ENCODE measurements at regions not wholly inside any gene's neighbourhood (a gene's known extent, or its start where the extent isn't known, plus 50 kb on each side); places are given as distances from the start of the nearest gene placed in this dataset.

DNA sequence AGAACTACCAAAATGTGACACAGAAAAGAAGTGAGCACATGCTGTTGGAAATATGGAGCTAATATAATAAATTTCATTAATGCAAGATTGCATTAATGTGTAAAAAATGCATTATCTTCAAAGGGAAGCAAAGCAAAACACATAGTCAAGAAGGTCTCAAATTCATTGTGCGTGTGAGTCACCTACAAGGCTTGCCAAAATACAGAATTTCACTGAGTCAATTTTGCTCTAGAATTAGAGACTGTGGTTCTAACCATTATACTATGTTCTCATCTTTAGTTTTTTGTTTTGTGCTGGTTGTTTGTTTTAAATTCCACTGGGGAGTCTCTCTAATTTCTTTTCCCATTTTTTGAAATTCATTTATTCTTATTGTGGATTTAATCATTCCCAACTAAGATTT lies 149.8 kb upstream of the SLITRK1 start:
- TF ChIP-seq MAZ (IDR thresholded peaks at IDR 0.05; ENCODE audit: borderline replicate concordance, low read depth, low read length), result no peak
- TF ChIP-seq, protein P1, sequence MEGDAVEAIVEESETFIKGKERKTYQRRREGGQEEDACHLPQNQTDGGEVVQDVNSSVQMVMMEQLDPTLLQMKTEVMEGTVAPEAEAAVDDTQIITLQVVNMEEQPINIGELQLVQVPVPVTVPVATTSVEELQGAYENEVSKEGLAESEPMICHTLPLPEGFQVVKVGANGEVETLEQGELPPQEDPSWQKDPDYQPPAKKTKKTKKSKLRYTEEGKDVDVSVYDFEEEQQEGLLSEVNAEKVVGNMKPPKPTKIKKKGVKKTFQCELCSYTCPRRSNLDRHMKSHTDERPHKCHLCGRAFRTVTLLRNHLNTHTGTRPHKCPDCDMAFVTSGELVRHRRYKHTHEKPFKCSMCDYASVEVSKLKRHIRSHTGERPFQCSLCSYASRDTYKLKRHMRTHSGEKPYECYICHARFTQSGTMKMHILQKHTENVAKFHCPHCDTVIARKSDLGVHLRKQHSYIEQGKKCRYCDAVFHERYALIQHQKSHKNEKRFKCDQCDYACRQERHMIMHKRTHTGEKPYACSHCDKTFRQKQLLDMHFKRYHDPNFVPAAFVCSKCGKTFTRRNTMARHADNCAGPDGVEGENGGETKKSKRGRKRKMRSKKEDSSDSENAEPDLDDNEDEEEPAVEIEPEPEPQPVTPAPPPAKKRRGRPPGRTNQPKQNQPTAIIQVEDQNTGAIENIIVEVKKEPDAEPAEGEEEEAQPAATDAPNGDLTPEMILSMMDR (conservative IDR thresholded peaks at IDR 0.05; ENCODE audit: low read depth, low read length), result no peak
- TF ChIP-seq RFX5 (IDR thresholded peaks at IDR 0.05; ENCODE audit: low read depth, low read length), result no peak
- TF ChIP-seq CEBPB (IDR thresholded peaks at IDR 0.05; ENCODE audit: low read depth, low read length), result no peak
- TF ChIP-seq POLR2A (IDR thresholded peaks at IDR 0.05; ENCODE audit: low read depth, low read length), result no peak
- TF ChIP-seq SMC3 (IDR thresholded peaks at IDR 0.05; ENCODE audit: low read depth, low read length), result no peak
- TF ChIP-seq CHD1 (IDR thresholded peaks at IDR 0.05; ENCODE audit: low read depth, low read length), result no peak
- TF ChIP-seq MXI1 (IDR thresholded peaks at IDR 0.05; ENCODE audit: borderline replicate concordance, low read depth, low read length), result no peak
- no peak for TF ChIP-seq FOS (IDR thresholded peaks at IDR 0.05; ENCODE audit: low read depth, low read length)
- no peak for TF ChIP-seq RCOR1 (IDR thresholded peaks at IDR 0.05; ENCODE audit: insufficient replicate concordance, low read length)
- no peak for TF ChIP-seq MAFK (IDR thresholded peaks at IDR 0.05; ENCODE audit: low read depth, low read length)
- TF ChIP-seq RAD21 (IDR thresholded peaks at IDR 0.05; ENCODE audit: low read length), result no peak
- TF ChIP-seq BHLHE40 (IDR thresholded peaks at IDR 0.05; ENCODE audit: low read depth, low read length), result no peak

Data from IMR-90 (cell line).